Stimulated activated CD8-positive, alpha-beta memory T cell treated with anti-CD3 and anti-CD28 coated beads, Interleukin-4, amount 100 ng/mL, for 1 hour (primary cell): ENCODE measurements at regions not wholly inside any gene's neighbourhood (a gene's known extent, or its start where the extent isn't known, plus 50 kb on each side); places are given as distances from the start of the nearest gene placed in this dataset.
"Not testable (repeated sequence)": the region's sequence is repeated elsewhere in the genome, so short reads cannot be mapped to it uniquely, and the experiment has no call there.

Experiments
- DNase-seq, 2 donors: peaks; one replicate each; pipeline ENCODE4 v3.0.0-alpha.2; 2020; ENCODE audit warnings: low read depth in 2 of 2, low spot score in 1 of 2

GRCh38 chrX:1103360-1103759 is 109.1 kb downstream of the CRLF2 start:
- DNase-seq = no peak

- DNase-seq = no peak
These were observed 109.7 kb downstream of the CRLF2 start for GRCh38 chrX:1102786-1103185.

GRCh38 chrX:1102221-1102620 is 110.2 kb downstream of the CRLF2 start:
- not testable (repeated sequence) for DNase-seq

- DNase-seq = no peak
These were observed 113.2 kb downstream of the CRLF2 start for GRCh38 chrX:1099146-1099770.

GRCh38 chrX:1097328-1097727 is 115.1 kb downstream of the CRLF2 start:
- no peak for DNase-seq

GRCh38 chrX:1094566-1095333 is 117.7 kb downstream of the CRLF2 start:
- DNase-seq = no peak

- DNase-seq = no peak
These were observed 118.6 kb downstream of the CRLF2 start for GRCh38 chrX:1093586-1094421.

GRCh38 chrX:1093121-1093520 is 119.3 kb downstream of the CRLF2 start:
- no peak for DNase-seq

GRCh38 chrX:1086444-1087409 is 125.7 kb downstream of the CRLF2 start:
- no peak for DNase-seq

- DNase-seq = not testable (repeated sequence)
These were observed 126.6 kb downstream of the CRLF2 start for GRCh38 chrX:1085871-1086270.

GRCh38 chrX:1084689-1085088 is 127.8 kb downstream of the CRLF2 start:
- no peak for DNase-seq

GRCh38 chrX:1076871-1077651 is 135.4 kb downstream of the CRLF2 start:
- DNase-seq = no peak

- DNase-seq = no peak
These were observed 136.7 kb downstream of the CRLF2 start for GRCh38 chrX:1075741-1076140.

- DNase-seq = no peak
These were observed 137.3 kb downstream of the CRLF2 start for GRCh38 chrX:1075156-1075555.

- no peak for DNase-seq
These were observed 137.7 kb downstream of the CRLF2 start for GRCh38 chrX:1074755-1075154.

GRCh38 chrX:1074172-1074571 is 138.3 kb downstream of the CRLF2 start:
- no peak for DNase-seq

GRCh38 chrX:1072637-1073377 is 139.6 kb downstream of the CRLF2 start:
- no peak for DNase-seq

GRCh38 chrX:1071351-1071750 is 141.1 kb downstream of the CRLF2 start:
- DNase-seq = no peak

- DNase-seq = no peak
These were observed 150.1 kb downstream of the CRLF2 start for GRCh38 chrX:1062351-1062750.
